Hematopoietic multipotent progenitor cell (in vitro differentiated cells): ENCODE measurements at regions not wholly inside any gene's neighbourhood (a gene's known extent, or its start where the extent isn't known, plus 50 kb on each side); places are given as distances from the start of the nearest gene placed in this dataset.
"Not testable (repeated sequence)": the region's sequence is repeated elsewhere in the genome, so short reads cannot be mapped to it uniquely, and the experiment has no call there.

Source experiments
- DNase-seq, 3 donors: peaks; one replicate each; pipeline ENCODE4 v3.0.0-alpha.2; 2011 to 2015; ENCODE audit warnings: low read depth in 2 of 3, low spot score in 2 of 3

- DNase-seq = no peak
These were observed 151.1 kb upstream of the PKP2 start for GRCh38 chr12:33047666-33048065.

- no peak for DNase-seq
These were observed 147.9 kb upstream of the PKP2 start for GRCh38 chr12:33044447-33044846.

GRCh38 chr12:33041562-33041961 is 145.0 kb upstream of the PKP2 start:
- DNase-seq = no peak

GRCh38 chr12:33033999-33034398 is 137.4 kb upstream of the PKP2 start:
- not testable (repeated sequence) for DNase-seq

GRCh38 chr12:33026791-33027190 is 130.2 kb upstream of the PKP2 start:
- no peak for DNase-seq

GRCh38 chr12:33022724-33023123 is 126.1 kb upstream of the PKP2 start:
- not testable (repeated sequence) for DNase-seq

- DNase-seq = not testable (repeated sequence)
These were observed 120.5 kb upstream of the PKP2 start for GRCh38 chr12:33017029-33017428.

- DNase-seq = no peak
These were observed 115.6 kb upstream of the PKP2 start for GRCh38 chr12:33012226-33012625.

GRCh38 chr12:33006106-33006505 is 109.5 kb upstream of the PKP2 start:
- DNase-seq = no peak

- DNase-seq = no peak
These were observed 103.4 kb upstream of the PKP2 start for GRCh38 chr12:33000016-33000415.

- DNase-seq = no peak
These were observed 100.9 kb upstream of the PKP2 start for GRCh38 chr12:32997471-32997870.

- no peak for DNase-seq
These were observed 99.0 kb upstream of the PKP2 start for GRCh38 chr12:32995623-32996022.

- no peak for DNase-seq
These were observed 96.8 kb upstream of the PKP2 start for GRCh38 chr12:32993404-32993803.

GRCh38 chr12:32989705-32990104 is 93.1 kb upstream of the PKP2 start:
- no peak for DNase-seq

GRCh38 chr12:32988982-32989381 is 92.4 kb upstream of the PKP2 start:
- DNase-seq = no peak

- no peak for DNase-seq
These were observed 90.9 kb upstream of the PKP2 start for GRCh38 chr12:32987512-32987911.

GRCh38 chr12:32983968-32984367 is 87.4 kb upstream of the PKP2 start:
- DNase-seq = no peak

GRCh38 chr12:32983332-32983731 is 86.8 kb upstream of the PKP2 start:
- DNase-seq = no peak

- no peak for DNase-seq
These were observed 84.6 kb upstream of the PKP2 start for GRCh38 chr12:32981139-32981538.

- DNase-seq = no peak
These were observed 78.5 kb upstream of the PKP2 start for GRCh38 chr12:32975122-32975521.

GRCh38 chr12:32970465-32971110 is 74.0 kb upstream of the PKP2 start:
- no peak for DNase-seq

- DNase-seq = no peak
These were observed 68.5 kb upstream of the PKP2 start for GRCh38 chr12:32964981-32965585.

- not testable (repeated sequence) for DNase-seq
These were observed 59.8 kb upstream of the PKP2 start for GRCh38 chr12:32956418-32956817.
